ENCODE measurements at regions not wholly inside any gene's neighbourhood (a gene's known extent, or its start where the extent isn't known, plus 50 kb on each side); places are given as distances from the start of the nearest gene placed in this dataset.
"Not testable (repeated sequence)": the region's sequence is repeated elsewhere in the genome, so short reads cannot be mapped to it uniquely, and the experiment has no call there.

GRCh38 chr9:75454891-75455290 lies 366.6 kb downstream of the OSTF1 start:
- no peak overlapping the region for H3K4me3 ChIP-seq (ENCODE audit: low read length)
- ATAC-seq: no peak
- H3K27ac ChIP-seq (ENCODE audit: low read length): no peak overlapping the region
- Mint-ChIP-seq H3K4me3 (no peak overlapping the region), H3K36me3 (no peaks in the 10 kb centered on the region), H3K4me1 (no peaks in the 10 kb centered on the region), H3K27ac (no peak overlapping the region), H3K9me3 (no peaks in the 10 kb centered on the region), H3K27me3 (ENCODE audit: low read depth in 2 of 2) (no peaks in the 10 kb centered on the region)
- H3K27me3 ChIP-seq (ENCODE audit: control insufficient read depth, insufficient read depth, low read length): no peaks in the 10 kb centered on the region
- TF ChIP-seq CTCF (IDR thresholded peaks at IDR 0.05): no peak
- no peaks in the 10 kb centered on the region for H3K36me3 ChIP-seq (ENCODE audit: control insufficient read depth, insufficient read depth, low read length)
- intact Hi-C loops (cut with micrococcal nuclease): no loop called here
- DNase-seq: no peak
- 81% methylated on average over 2 of the region's 2 CpGs for WGBS (ENCODE audit: insufficient coverage)
- H3K9me3 ChIP-seq (ENCODE audit: control insufficient read depth, insufficient read depth, low read length): no peaks in the 10 kb centered on the region
- H3K4me1 ChIP-seq (ENCODE audit: control insufficient read depth, insufficient read depth, low read length): no peaks in the 10 kb centered on the region

GRCh38 chr9:75455444-75455921 lies 367.2 kb downstream of the OSTF1 start:
- Histone ChIP-seq H3K36me3 (ENCODE audit: control insufficient read depth, insufficient read depth, low read length) (no peaks in the 10 kb centered on the region), H3K4me3 (ENCODE audit: low read length) (no peak overlapping the region), H3K9me3 (ENCODE audit: control insufficient read depth, insufficient read depth, low read length) (no peaks in the 10 kb centered on the region), H3K27me3 (ENCODE audit: control insufficient read depth, insufficient read depth, low read length) (no peaks in the 10 kb centered on the region), H3K4me1 (ENCODE audit: control insufficient read depth, insufficient read depth, low read length) (no peaks in the 10 kb centered on the region), H3K27ac (ENCODE audit: low read length) (no peak overlapping the region)
- no peak overlapping the region for H3K27ac Mint-ChIP-seq
- H3K4me1 Mint-ChIP-seq: no peaks in the 10 kb centered on the region
- ATAC-seq (no peak), DNase-seq (no peak)
- no peak for TF ChIP-seq CTCF (IDR thresholded peaks at IDR 0.05)
- H3K4me3 Mint-ChIP-seq: no peak overlapping the region
- no peaks in the 10 kb centered on the region for H3K27me3 Mint-ChIP-seq (ENCODE audit: low read depth in 2 of 2)
- WGBS (ENCODE audit: insufficient coverage): 14% methylated on average over 1 of the region's 1 CpG
- intact Hi-C loops (cut with micrococcal nuclease): no loop called here
- H3K9me3 Mint-ChIP-seq: no peaks in the 10 kb centered on the region
- no peaks in the 10 kb centered on the region for H3K36me3 Mint-ChIP-seq

- Histone ChIP-seq H3K9me3 (ENCODE audit: control insufficient read depth, insufficient read depth, low read length) (no peaks in the 10 kb centered on the region), H3K4me1 (ENCODE audit: control insufficient read depth, insufficient read depth, low read length) (no peaks in the 10 kb centered on the region), H3K4me3 (ENCODE audit: low read length) (no peak overlapping the region), H3K36me3 (ENCODE audit: control insufficient read depth, insufficient read depth, low read length) (no peaks in the 10 kb centered on the region), H3K27me3 (ENCODE audit: control insufficient read depth, insufficient read depth, low read length) (no peaks in the 10 kb centered on the region), H3K27ac (ENCODE audit: low read length) (no peak overlapping the region)
- Mint-ChIP-seq H3K4me1 (no peaks in the 10 kb centered on the region), H3K4me3 (no peak overlapping the region), H3K27ac (no peak overlapping the region), H3K9me3 (no peaks in the 10 kb centered on the region), H3K36me3 (no peaks in the 10 kb centered on the region), H3K27me3 (ENCODE audit: low read depth in 2 of 2) (no peaks in the 10 kb centered on the region)
- TF ChIP-seq CTCF (IDR thresholded peaks at IDR 0.05): no peak
- intact Hi-C loops (cut with micrococcal nuclease): no loop called here
- no peak for ATAC-seq
- DNase-seq: no peak
These were observed 368.4 kb downstream of the OSTF1 start for GRCh38 chr9:75456698-75457097.

- 95% methylated on average over 4 of the region's 6 CpGs for WGBS (ENCODE audit: insufficient coverage)
- Histone ChIP-seq H3K27me3 (ENCODE audit: control insufficient read depth, insufficient read depth, low read length) (no peaks in the 10 kb centered on the region), H3K9me3 (ENCODE audit: control insufficient read depth, insufficient read depth, low read length) (no peaks in the 10 kb centered on the region), H3K36me3 (ENCODE audit: control insufficient read depth, insufficient read depth, low read length) (no peaks in the 10 kb centered on the region), H3K4me1 (ENCODE audit: control insufficient read depth, insufficient read depth, low read length) (no peaks in the 10 kb centered on the region), H3K27ac (ENCODE audit: low read length) (no peak overlapping the region), H3K4me3 (ENCODE audit: low read length) (no peak overlapping the region)
- H3K27ac Mint-ChIP-seq: no peak overlapping the region
- ATAC-seq (no peak), DNase-seq (no peak)
- H3K4me1 Mint-ChIP-seq: no peaks in the 10 kb centered on the region
- intact Hi-C loops (cut with micrococcal nuclease): no loop called here
- no peak for TF ChIP-seq CTCF (IDR thresholded peaks at IDR 0.05)
- no peaks in the 10 kb centered on the region for H3K9me3 Mint-ChIP-seq
- no peaks in the 10 kb centered on the region for H3K36me3 Mint-ChIP-seq
- H3K27me3 Mint-ChIP-seq (ENCODE audit: low read depth in 2 of 2): no peaks in the 10 kb centered on the region
- H3K4me3 Mint-ChIP-seq: no peak overlapping the region
These were observed 369.2 kb downstream of the OSTF1 start for GRCh38 chr9:75457474-75458011.

GRCh38 chr9:75459311-75459710 lies 371.0 kb downstream of the OSTF1 start:
- H3K9me3 Mint-ChIP-seq; H3K36me3 ChIP-seq (ENCODE audit: control insufficient read depth, insufficient read depth, low read length); H3K4me1 Mint-ChIP-seq; DNase-seq; H3K4me3 Mint-ChIP-seq; H3K27me3 ChIP-seq (ENCODE audit: control insufficient read depth, insufficient read depth, low read length); H3K27ac Mint-ChIP-seq; H3K36me3 Mint-ChIP-seq; H3K27ac ChIP-seq (ENCODE audit: low read length); ATAC-seq; H3K4me1 ChIP-seq (ENCODE audit: control insufficient read depth, insufficient read depth, low read length); H3K9me3 ChIP-seq (ENCODE audit: control insufficient read depth, insufficient read depth, low read length); H3K27me3 Mint-ChIP-seq (ENCODE audit: low read depth in 2 of 2); intact Hi-C loops (cut with micrococcal nuclease); H3K4me3 ChIP-seq (ENCODE audit: low read length): not testable (repeated sequence)
- WGBS (ENCODE audit: insufficient coverage): 93% methylated on average over 1 of the region's 4 CpGs

Measured in natural killer cell (primary cell).